K562 (cell line): ENCODE measurements at regions not wholly inside any gene's neighbourhood (a gene's known extent, or its start where the extent isn't known, plus 50 kb on each side); places are given as distances from the start of the nearest gene placed in this dataset.

Experiments
- CEBPB ChIP-seq: fragments of 450-650 bp; IDR thresholded peaks from 2 replicates; pipeline ENCODE4 v1.6.1; 2016; ENCODE audit warnings: missing genetic modification characterization, missing compliant biosample characterization
- CEBPG ChIP-seq, 3 experiments: fragments of 200-800 bp in 1 of 3; sonication (Bioruptor generic) in 1 of 3; sonication (generic) in 1 of 3; formaldehyde crosslinking in 1 of 3; IDR thresholded peaks in 2 of 3; conservative IDR thresholded peaks in 1 of 3; 2 replicates each; pipeline versions ENCODE4 v1.6.1 to v1.8.0; 2016 to 2022; ENCODE audit warnings: missing compliant biosample characterization in 2 of 3, missing genetic modification characterization in 2 of 3, mild to moderate bottlenecking in 1 of 3, missing genetic modification reagents in 1 of 3
- COPS2 ChIP-seq: fragments of 450-650 bp; conservative IDR thresholded peaks from 2 replicates; pipeline ENCODE4 v1.6.1; 2016; ENCODE audit warnings: mild to moderate bottlenecking, moderate library complexity
- CREM ChIP-seq: IDR thresholded peaks from 2 replicates; pipeline ENCODE4 v1.6.1; 2014; ENCODE audit warnings: antibody characterized with exemption, low read depth
- FOXA3 ChIP-seq, 2 experiments: fragments of 450-650 bp in 1 of 2; sonication (generic) in 1 of 2; formaldehyde crosslinking; IDR thresholded peaks in 1 of 2; conservative IDR thresholded peaks in 1 of 2; 2 replicates each; pipeline versions ENCODE4 v1.4.0 to v1.8.0; 2020 to 2022; ENCODE audit warnings: mild to moderate bottlenecking in 2 of 2, missing genetic modification reagents in 1 of 2
- HMG20A ChIP-seq: fragments of 450-650 bp; formaldehyde crosslinking; conservative IDR thresholded peaks from 2 replicates; pipeline ENCODE4 v1.4.0; 2020; ENCODE audit warnings: mild to moderate bottlenecking, mixed read lengths
- KLF6 ChIP-seq: fragments of 250-450 bp; sonication (Bioruptor Pico); IDR thresholded peaks from 2 replicates; pipeline ENCODE4 v1.4.0; 2020; ENCODE audit warnings: mild to moderate bottlenecking, moderate library complexity, borderline replicate concordance
- MYBL2 ChIP-seq, 2 experiments: fragments of 450-650 bp in 1 of 2; sonication (generic) in 1 of 2; formaldehyde crosslinking in 1 of 2; IDR thresholded peaks; 2 replicates each; pipeline versions ENCODE4 v1.6.1 to v1.8.1; 2017 to 2022; ENCODE audit warnings: borderline replicate concordance in 1 of 2, inconsistent platforms in 1 of 2, low read depth in 1 of 2, mild to moderate bottlenecking in 1 of 2, missing genetic modification reagents in 1 of 2, moderate library complexity in 1 of 2
- RFX7 ChIP-seq: fragments of 250-450 bp; sonication (Bioruptor Pico); IDR thresholded peaks from 2 replicates; pipeline ENCODE4 v1.5.1; 2021; ENCODE audit warnings: mild to moderate bottlenecking
- SAFB2 ChIP-seq: fragments of 200-400 bp; formaldehyde crosslinking; IDR thresholded peaks from 2 replicates; pipeline ENCODE4 v1.6.1; 2018; ENCODE audit warnings: borderline replicate concordance, low read length, low read depth, moderate library complexity; ENCODE audit not compliant: severe bottlenecking
- SMAD4 ChIP-seq: fragments of 250-450 bp; sonication (Bioruptor Pico); conservative IDR thresholded peaks from 2 replicates; pipeline ENCODE4 v1.8.0; 2021; ENCODE audit warnings: inconsistent platforms, mild to moderate bottlenecking, moderate library complexity
- SNRNP70 ChIP-seq: fragments of 200-400 bp; formaldehyde crosslinking; optimal IDR thresholded peaks from 2 replicates; pipeline ENCODE3; 2017; ENCODE audit warnings: low read depth, low read length
- TAF1 ChIP-seq: IDR thresholded peaks from 2 replicates; pipeline ENCODE4 v1.6.1; 2011; ENCODE audit warnings: mild to moderate bottlenecking, low read length, moderate library complexity; ENCODE audit not compliant: insufficient read depth, control insufficient read depth, severe bottlenecking; ENCODE audit errors: extremely low read depth
- ZC3H4 ChIP-seq: sonication (generic); formaldehyde crosslinking; IDR thresholded peaks from 2 replicates; pipeline ENCODE4 v1.9.0; 2021; ENCODE audit warnings: missing genetic modification reagents, borderline replicate concordance
- ZNF175 ChIP-seq: fragments of 200-800 bp; sonication (Bioruptor generic); IDR thresholded peaks from 2 replicates; pipeline ENCODE4 v1.6.1; 2016; ENCODE audit warnings: low read depth, mild to moderate bottlenecking, missing genetic modification characterization, missing compliant biosample characterization
- ZNF224 ChIP-seq: sonication (generic); formaldehyde crosslinking; IDR thresholded peaks from 2 replicates; pipeline ENCODE4 v1.8.0; 2022; ENCODE audit warnings: mild to moderate bottlenecking, missing genetic modification reagents
- ZNF316 ChIP-seq: fragments of 450-650 bp; IDR thresholded peaks from 2 replicates; pipeline ENCODE4 v1.6.1; 2016
- ZNF507 ChIP-seq: conservative IDR thresholded peaks from 2 replicates; pipeline ENCODE4 v1.6.1; 2017; ENCODE audit warnings: missing genetic modification characterization, missing compliant biosample characterization
- ZNF778 ChIP-seq: fragments of 450-650 bp; formaldehyde crosslinking; IDR thresholded peaks from 2 replicates; pipeline ENCODE4 v1.4.0; 2020; ENCODE audit warnings: mild to moderate bottlenecking, moderate library complexity
- TF ChIP-seq, protein P1 (sequence below): fragments of 450-650 bp; IDR thresholded peaks from 2 replicates; pipeline ENCODE4 v1.6.1; 2017; ENCODE audit warnings: antibody characterized with exemption
- TF ChIP-seq, protein P2 (sequence below): fragments of 250-450 bp; sonication (Bioruptor Pico); IDR thresholded peaks from 2 replicates; pipeline ENCODE4 v1.5.0; 2020; ENCODE audit warnings: mild to moderate bottlenecking
- TF ChIP-seq, protein P3 (sequence below): sonication (generic); formaldehyde crosslinking; IDR thresholded peaks from 2 replicates; pipeline ENCODE4 v1.8.1; 2023; ENCODE audit warnings: mild to moderate bottlenecking, missing genetic modification reagents

DNA sequence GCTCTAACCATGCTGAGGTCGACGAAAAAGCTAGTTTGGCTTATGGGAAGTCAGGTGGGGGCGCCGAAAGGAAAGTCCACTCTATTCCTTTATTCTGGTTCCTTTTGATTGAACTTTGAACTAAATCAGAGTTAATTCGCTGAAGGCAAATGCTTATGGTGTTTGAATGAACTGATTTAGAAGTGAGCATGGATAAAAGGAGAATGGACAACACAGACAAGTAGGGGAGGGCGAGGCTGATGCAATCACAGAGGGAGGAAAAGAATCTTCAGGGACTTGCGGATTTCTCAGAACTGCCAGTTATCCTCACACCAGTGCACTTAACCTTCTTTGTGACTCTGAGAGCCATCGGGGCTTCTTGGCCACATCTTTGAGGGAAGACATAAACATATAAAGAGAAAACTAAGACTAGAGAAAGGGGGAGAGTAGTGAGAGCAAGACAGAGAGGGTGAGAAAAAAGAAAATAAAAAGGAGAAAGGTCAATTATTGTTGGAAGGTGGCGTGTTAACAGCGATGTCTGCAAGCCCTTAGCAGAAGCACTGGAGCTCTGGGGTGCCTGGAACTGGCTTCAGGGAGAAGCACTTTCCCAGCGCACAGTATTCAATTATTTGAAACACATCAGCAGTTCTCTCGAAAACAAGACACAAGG lies 59.2 kb downstream of the PABIR2 start (continued):
- TF ChIP-seq, protein P1, sequence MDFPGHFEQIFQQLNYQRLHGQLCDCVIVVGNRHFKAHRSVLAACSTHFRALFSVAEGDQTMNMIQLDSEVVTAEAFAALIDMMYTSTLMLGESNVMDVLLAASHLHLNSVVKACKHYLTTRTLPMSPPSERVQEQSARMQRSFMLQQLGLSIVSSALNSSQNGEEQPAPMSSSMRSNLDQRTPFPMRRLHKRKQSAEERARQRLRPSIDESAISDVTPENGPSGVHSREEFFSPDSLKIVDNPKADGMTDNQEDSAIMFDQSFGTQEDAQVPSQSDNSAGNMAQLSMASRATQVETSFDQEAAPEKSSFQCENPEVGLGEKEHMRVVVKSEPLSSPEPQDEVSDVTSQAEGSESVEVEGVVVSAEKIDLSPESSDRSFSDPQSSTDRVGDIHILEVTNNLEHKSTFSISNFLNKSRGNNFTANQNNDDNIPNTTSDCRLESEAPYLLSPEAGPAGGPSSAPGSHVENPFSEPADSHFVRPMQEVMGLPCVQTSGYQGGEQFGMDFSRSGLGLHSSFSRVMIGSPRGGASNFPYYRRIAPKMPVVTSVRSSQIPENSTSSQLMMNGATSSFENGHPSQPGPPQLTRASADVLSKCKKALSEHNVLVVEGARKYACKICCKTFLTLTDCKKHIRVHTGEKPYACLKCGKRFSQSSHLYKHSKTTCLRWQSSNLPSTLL: no peak
- no peak for TF ChIP-seq ZNF224
- TF ChIP-seq, protein P2, sequence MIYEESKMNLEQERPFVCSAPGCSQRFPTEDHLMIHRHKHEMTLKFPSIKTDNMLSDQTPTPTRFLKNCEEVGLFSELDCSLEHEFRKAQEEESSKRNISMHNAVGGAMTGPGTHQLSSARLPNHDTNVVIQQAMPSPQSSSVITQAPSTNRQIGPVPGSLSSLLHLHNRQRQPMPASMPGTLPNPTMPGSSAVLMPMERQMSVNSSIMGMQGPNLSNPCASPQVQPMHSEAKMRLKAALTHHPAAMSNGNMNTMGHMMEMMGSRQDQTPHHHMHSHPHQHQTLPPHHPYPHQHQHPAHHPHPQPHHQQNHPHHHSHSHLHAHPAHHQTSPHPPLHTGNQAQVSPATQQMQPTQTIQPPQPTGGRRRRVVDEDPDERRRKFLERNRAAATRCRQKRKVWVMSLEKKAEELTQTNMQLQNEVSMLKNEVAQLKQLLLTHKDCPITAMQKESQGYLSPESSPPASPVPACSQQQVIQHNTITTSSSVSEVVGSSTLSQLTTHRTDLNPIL: no peak
- no peak for TF ChIP-seq RFX7 (CRISPR knock-in tag)
- peak; percentile 44; the same call in 1 of the 2 replicates for TF ChIP-seq SMAD4 (CRISPR knock-in tag)
- TF ChIP-seq MYBL2 (IDR thresholded peaks at IDR 0.05; ENCODE audit: low read depth): no peak
- no peak for TF ChIP-seq MYBL2 (CRISPR knock-in tag; IDR thresholded peaks at IDR 0.05; ENCODE audit: borderline replicate concordance)
- TF ChIP-seq ZC3H4 (CRISPR knock-in tag): no peak
- peak; percentile 72 for TF ChIP-seq CEBPG (CRISPR knock-in tag; IDR thresholded peaks at IDR 0.05)
- TF ChIP-seq CEBPG (tag; conservative IDR thresholded peaks at IDR 0.05 in 1 of 2, IDR thresholded peaks at IDR 0.05 in 1 of 2): peak; percentile 83 to 90
- TF ChIP-seq ZNF316: no peak
- no peak for TF ChIP-seq ZNF778 (CRISPR knock-in tag)
- no peak for TF ChIP-seq FOXA3 (CRISPR knock-in tag; conservative IDR thresholded peaks at IDR 0.05 in 1 of 2, IDR thresholded peaks at IDR 0.05 in 1 of 2)
- TF ChIP-seq SAFB2: no peak
- TF ChIP-seq SNRNP70: no peak
- TF ChIP-seq HMG20A (CRISPR knock-in tag): no peak
- no peak for TF ChIP-seq CREM
- TF ChIP-seq CEBPB: peak; percentile 62
- TF ChIP-seq COPS2: no peak
- TF ChIP-seq ZNF507 (tag): no peak
- no peak for TF ChIP-seq TAF1
- 0 out of 2 replicates have a peak, but pooled peaks have one; percentile 24 for TF ChIP-seq KLF6 (CRISPR knock-in tag)
- peak; percentile 71; the same call in 1 of the 2 replicates for TF ChIP-seq ZNF175 (CRISPR knock-in tag)
- TF ChIP-seq, protein P3, sequence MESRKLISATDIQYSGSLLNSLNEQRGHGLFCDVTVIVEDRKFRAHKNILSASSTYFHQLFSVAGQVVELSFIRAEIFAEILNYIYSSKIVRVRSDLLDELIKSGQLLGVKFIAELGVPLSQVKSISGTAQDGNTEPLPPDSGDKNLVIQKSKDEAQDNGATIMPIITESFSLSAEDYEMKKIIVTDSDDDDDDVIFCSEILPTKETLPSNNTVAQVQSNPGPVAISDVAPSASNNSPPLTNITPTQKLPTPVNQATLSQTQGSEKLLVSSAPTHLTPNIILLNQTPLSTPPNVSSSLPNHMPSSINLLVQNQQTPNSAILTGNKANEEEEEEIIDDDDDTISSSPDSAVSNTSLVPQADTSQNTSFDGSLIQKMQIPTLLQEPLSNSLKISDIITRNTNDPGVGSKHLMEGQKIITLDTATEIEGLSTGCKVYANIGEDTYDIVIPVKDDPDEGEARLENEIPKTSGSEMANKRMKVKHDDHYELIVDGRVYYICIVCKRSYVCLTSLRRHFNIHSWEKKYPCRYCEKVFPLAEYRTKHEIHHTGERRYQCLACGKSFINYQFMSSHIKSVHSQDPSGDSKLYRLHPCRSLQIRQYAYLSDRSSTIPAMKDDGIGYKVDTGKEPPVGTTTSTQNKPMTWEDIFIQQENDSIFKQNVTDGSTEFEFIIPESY: no peak
